Stomach smooth muscle (tissue), 2 donors: ENCODE measurements at regions not wholly inside any gene's neighbourhood (a gene's known extent, or its start where the extent isn't known, plus 50 kb on each side); places are given as distances from the start of the nearest gene placed in this dataset.

Experiments
- H3K27ac ChIP-seq: one replicate; pipeline ENCODE4 v1.7.0; 2013; ENCODE audit warnings: mild to moderate bottlenecking, low read length, inconsistent platforms
- H3K27me3 ChIP-seq, 2 donors: one replicate each; pipeline ENCODE4 v1.7.0; 2013; ENCODE audit warnings: low read length in 2 of 2; ENCODE audit not compliant: insufficient read depth in 2 of 2, control insufficient read depth in 1 of 2
- H3K36me3 ChIP-seq, 2 donors: one replicate each; pipeline ENCODE4 v1.7.0; 2013; ENCODE audit warnings: low read length in 2 of 2; ENCODE audit not compliant: control insufficient read depth in 2 of 2, insufficient read depth in 2 of 2
- H3K4me1 ChIP-seq: one replicate; pipeline ENCODE4 v1.7.0; 2013; ENCODE audit warnings: low read length; ENCODE audit not compliant: control insufficient read depth, insufficient read depth
- H3K4me3 ChIP-seq, 2 donors: one replicate each; pipeline ENCODE4 v1.7.0; 2013; ENCODE audit warnings: low read length in 2 of 2
- H3K9ac ChIP-seq, 2 donors: one replicate each; pipeline ENCODE4 v1.7.0; 2013; ENCODE audit warnings: low read length in 2 of 2, mild to moderate bottlenecking in 1 of 2
- H3K9me3 ChIP-seq, 2 donors: one replicate each; pipeline ENCODE4 v1.7.0; 2013; ENCODE audit warnings: low read length in 2 of 2; ENCODE audit not compliant: control insufficient read depth in 2 of 2
- donor health status: healthy.
- donor health status: Pancreatic carcinoma.

DNA sequence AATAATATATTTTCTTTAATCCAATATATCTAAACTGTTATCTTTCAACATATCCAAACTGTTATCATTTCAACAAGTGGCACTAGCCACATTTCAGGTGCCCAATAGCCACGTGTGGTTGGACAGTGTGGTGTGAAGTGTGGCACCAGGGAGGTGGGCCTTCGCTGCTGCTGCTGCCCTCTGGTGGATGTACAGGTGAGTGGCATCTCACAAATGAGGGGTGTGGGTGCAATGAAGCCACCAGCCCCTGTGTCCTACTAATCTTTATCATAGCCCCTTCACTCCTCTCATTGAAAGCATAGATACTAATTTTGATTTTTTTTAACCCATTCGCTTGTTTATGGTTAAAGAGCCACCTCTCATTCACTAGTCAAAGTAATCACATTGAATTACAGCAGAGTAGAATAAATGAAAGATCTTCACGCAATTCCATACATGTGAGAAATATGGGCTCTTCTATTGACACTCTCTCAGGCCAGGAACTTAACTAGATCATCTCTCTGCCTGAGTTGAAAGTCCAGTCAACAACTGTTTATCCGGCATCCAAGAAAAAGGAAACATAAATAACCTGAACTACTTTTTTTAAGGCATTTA, 499.2 kb downstream of the OMA1 start:
- H3K27me3 ChIP-seq: no peaks in the 10 kb centered on the region
- no peaks in the 10 kb centered on the region for H3K4me1 ChIP-seq

GRCh38 chr1:58045094-58045705, 501.3 kb downstream of the OMA1 start:
- Histone ChIP-seq H3K4me3 (no peak overlapping the region), H3K36me3 (no peaks in the 10 kb centered on the region), H3K9ac (no peak overlapping the region), H3K4me1 (no peaks in the 10 kb centered on the region), H3K27ac (no peak overlapping the region), H3K9me3 (no peaks in the 10 kb centered on the region), H3K27me3 (no peaks in the 10 kb centered on the region)

More for the DNA sequence above, 499.2 kb downstream of the OMA1 start:
- Histone ChIP-seq H3K9me3 (no peaks in the 10 kb centered on the region), H3K27ac (no peak overlapping the region), H3K4me3 (no peak overlapping the region), H3K36me3 (no peaks in the 10 kb centered on the region), H3K9ac (no peak overlapping the region)

GRCh38 chr1:58041621-58042020, 504.9 kb downstream of the OMA1 start:
- no peak overlapping the region for H3K9ac ChIP-seq
- no peaks in the 10 kb centered on the region for H3K9me3 ChIP-seq
- no peaks in the 10 kb centered on the region for H3K36me3 ChIP-seq
- no peak overlapping the region for H3K27ac ChIP-seq
- no peak overlapping the region for H3K4me3 ChIP-seq
- H3K4me1 ChIP-seq: no peaks in the 10 kb centered on the region
- H3K27me3 ChIP-seq: no peaks in the 10 kb centered on the region

DNA sequence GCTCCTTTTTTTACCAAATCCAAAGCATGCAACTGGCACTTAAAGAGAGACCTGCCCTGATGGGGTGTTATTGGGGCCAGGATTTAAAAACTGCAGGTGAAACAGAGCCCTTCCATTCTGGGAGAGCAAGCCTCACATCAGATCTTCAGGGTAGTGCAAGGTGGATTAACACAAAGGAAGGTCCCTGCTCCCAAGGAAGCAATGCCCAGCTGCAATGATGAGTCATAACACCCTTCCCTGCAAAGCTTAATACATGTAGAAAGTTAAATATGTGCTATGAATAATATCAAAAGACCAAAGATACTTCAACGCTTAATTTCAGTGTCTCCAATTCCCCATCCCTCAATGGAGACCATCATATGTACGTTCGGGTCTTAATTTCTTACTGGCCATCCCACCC, 508.0 kb downstream of the OMA1 start:
- H3K36me3 ChIP-seq: no peaks in the 10 kb centered on the region
- H3K4me1 ChIP-seq: no peaks in the 10 kb centered on the region
- no peak overlapping the region for H3K27ac ChIP-seq
- no peak overlapping the region for H3K9ac ChIP-seq
- H3K27me3 ChIP-seq: no peaks in the 10 kb centered on the region
- H3K4me3 ChIP-seq: no peak overlapping the region
- no peaks in the 10 kb centered on the region for H3K9me3 ChIP-seq

DNA sequence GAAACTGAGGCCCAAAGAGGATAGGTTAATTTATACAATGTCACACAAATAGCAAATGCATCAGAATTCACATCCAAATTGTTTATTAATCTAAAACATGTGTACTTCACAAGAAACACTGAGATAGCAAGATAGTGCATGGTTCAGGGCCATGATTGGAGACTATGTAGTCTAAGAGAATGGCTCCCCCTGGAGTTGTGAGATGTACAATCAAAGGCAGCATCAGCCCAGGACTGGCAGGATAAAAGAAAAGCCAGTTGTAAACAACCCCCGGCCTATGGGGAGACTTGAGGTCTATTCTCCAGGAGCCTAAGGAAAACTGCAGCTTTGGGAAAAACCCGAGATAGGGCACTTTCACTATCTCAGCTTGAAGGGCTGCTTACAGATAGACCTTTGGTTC, 511.0 kb downstream of the OMA1 start:
- no peaks in the 10 kb centered on the region for H3K9me3 ChIP-seq
- no peak overlapping the region for H3K4me3 ChIP-seq
- no peaks in the 10 kb centered on the region for H3K4me1 ChIP-seq
- no peak overlapping the region for H3K27ac ChIP-seq
- no peaks in the 10 kb centered on the region for H3K36me3 ChIP-seq
- H3K27me3 ChIP-seq: no peaks in the 10 kb centered on the region
- H3K9ac ChIP-seq: no peak overlapping the region

GRCh38 chr1:58033311-58033710, 513.2 kb downstream of the OMA1 start:
- no peaks in the 10 kb centered on the region for H3K27me3 ChIP-seq
- no peaks in the 10 kb centered on the region for H3K36me3 ChIP-seq
- no peak overlapping the region for H3K9ac ChIP-seq

GRCh38 chr1:58032611-58033073, 513.9 kb downstream of the OMA1 start:
- no peak overlapping the region for H3K4me3 ChIP-seq
- no peak overlapping the region for H3K27ac ChIP-seq
- H3K36me3 ChIP-seq: no peaks in the 10 kb centered on the region
- H3K9me3 ChIP-seq: no peaks in the 10 kb centered on the region
- no peaks in the 10 kb centered on the region for H3K4me1 ChIP-seq
- no peaks in the 10 kb centered on the region for H3K27me3 ChIP-seq
- H3K9ac ChIP-seq: no peak overlapping the region

More at GRCh38 chr1:58033311-58033710, 513.2 kb downstream of the OMA1 start:
- no peaks in the 10 kb centered on the region for H3K4me1 ChIP-seq
- H3K27ac ChIP-seq: no peak overlapping the region
- no peaks in the 10 kb centered on the region for H3K9me3 ChIP-seq
- H3K4me3 ChIP-seq: no peak overlapping the region

DNA sequence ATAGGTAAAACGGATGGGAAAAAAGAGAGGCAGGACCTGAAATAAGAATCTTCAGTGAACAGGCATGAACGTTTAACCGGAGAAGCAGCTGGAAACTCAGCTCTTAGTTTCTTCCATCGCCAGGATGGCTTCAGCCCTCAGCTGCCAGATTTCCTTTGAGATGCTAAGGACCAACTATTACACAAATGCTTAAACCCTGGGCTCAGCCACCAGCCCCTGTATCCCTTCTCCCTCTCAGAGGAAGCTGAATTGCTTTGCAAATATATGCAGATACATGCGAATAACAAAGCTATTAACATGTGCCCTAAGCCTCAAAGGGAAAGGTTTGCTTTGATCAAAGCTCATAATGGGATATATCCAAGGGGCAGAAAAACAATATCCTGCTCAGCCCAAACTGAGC, 515.1 kb downstream of the OMA1 start:
- no peak overlapping the region for H3K4me3 ChIP-seq
- H3K36me3 ChIP-seq: no peaks in the 10 kb centered on the region
- no peaks in the 10 kb centered on the region for H3K4me1 ChIP-seq
- no peak overlapping the region for H3K9ac ChIP-seq
- no peaks in the 10 kb centered on the region for H3K27me3 ChIP-seq
- H3K27ac ChIP-seq: no peak overlapping the region
- no peaks in the 10 kb centered on the region for H3K9me3 ChIP-seq

- Histone ChIP-seq H3K9me3 (no peaks in the 10 kb centered on the region), H3K9ac (no peak overlapping the region), H3K27ac (no peak overlapping the region), H3K4me1 (no peaks in the 10 kb centered on the region), H3K4me3 (no peak overlapping the region), H3K36me3 (no peaks in the 10 kb centered on the region), H3K27me3 (no peaks in the 10 kb centered on the region)
These were observed 516.1 kb downstream of the OMA1 start for GRCh38 chr1:58030456-58030855.

DNA sequence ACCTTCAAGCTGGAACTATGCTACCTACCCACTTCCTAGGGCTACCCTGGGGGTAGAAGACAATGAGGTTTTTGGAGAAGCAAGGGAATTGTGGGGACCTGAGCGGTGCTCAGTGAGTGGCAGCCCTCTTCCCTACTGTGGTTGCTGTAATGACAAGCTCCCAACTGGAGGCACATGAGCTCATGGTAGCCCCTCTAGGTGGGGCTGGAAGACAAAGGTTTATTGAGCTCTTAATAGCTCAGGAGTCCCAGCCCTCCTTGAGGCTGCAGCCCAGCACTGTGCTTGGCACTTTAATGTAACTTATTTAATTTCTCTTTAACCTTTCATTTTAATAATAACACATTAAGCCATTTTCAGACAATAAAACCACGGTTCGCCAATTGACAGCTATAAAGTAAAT, 528.9 kb downstream of the OMA1 start:
- Histone ChIP-seq H3K9me3 (no peaks in the 10 kb centered on the region), H3K9ac (no peak overlapping the region), H3K4me3 (no peak overlapping the region), H3K36me3 (no peaks in the 10 kb centered on the region), H3K27ac (no peak overlapping the region), H3K4me1 (no peaks in the 10 kb centered on the region), H3K27me3 (no peaks in the 10 kb centered on the region)

GRCh38 chr1:58013237-58013636, 533.3 kb downstream of the OMA1 start:
- Histone ChIP-seq H3K9ac (no peak overlapping the region), H3K27ac (no peak overlapping the region), H3K36me3 (no peaks in the 10 kb centered on the region), H3K27me3 (no peaks in the 10 kb centered on the region), H3K4me1 (no peaks in the 10 kb centered on the region), H3K4me3 (no peak overlapping the region), H3K9me3 (no peaks in the 10 kb centered on the region)
